ENCODE measurements at regions not wholly inside any gene's neighbourhood (a gene's known extent, or its start where the extent isn't known, plus 50 kb on each side); places are given as distances from the start of the nearest gene placed in this dataset.
"Not testable (repeated sequence)": the region's sequence is repeated elsewhere in the genome, so short reads cannot be mapped to it uniquely, and the experiment has no call there.

DNA sequence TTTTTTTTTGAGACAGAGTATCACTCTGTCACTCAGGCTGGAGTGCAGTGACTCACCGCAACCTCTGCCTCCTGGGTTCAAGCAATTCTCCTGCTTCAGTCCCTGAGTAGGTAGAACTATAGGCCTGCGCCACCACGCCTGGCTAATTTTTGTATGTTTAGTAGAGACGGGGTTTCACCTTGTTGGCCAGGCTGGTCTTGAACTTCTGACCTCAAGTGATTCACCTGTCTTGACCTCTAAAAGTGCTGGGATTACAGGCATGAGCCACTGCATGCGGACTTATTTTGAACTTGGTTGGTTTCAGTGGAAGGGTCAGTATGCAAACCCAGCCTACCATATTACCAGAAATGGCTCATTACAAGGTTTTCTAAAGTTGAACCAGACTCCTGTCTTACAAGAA is 61.6 kb upstream of the GBA3 start:
- DNase-seq, result not testable (repeated sequence)

- DNase-seq, result no peak
These were observed 58.1 kb upstream of the GBA3 start for GRCh38 chr4:22634541-22635181.

GRCh38 chr4:22635182-22635549 is 57.6 kb upstream of the GBA3 start:
- DNase-seq, result not testable (repeated sequence)

- DNase-seq, result no peak
These were observed 57.0 kb upstream of the GBA3 start for GRCh38 chr4:22635692-22636091.

- DNase-seq, result no peak
These were observed 55.4 kb upstream of the GBA3 start for GRCh38 chr4:22637306-22637705.
